ENCODE measurements at regions not wholly inside any gene's neighbourhood (a gene's known extent, or its start where the extent isn't known, plus 50 kb on each side); places are given as distances from the start of the nearest gene placed in this dataset.

GRCh38 chrX:88828011-88828410 is 81.0 kb downstream of the CPXCR1 start:
- TF ChIP-seq CTCF (conservative IDR thresholded peaks at IDR 0.05 in 1 of 2, IDR thresholded peaks at IDR 0.05 in 1 of 2; ENCODE audit: extremely low read depth in 1 of 2, insufficient read depth in 1 of 2, low read depth in 1 of 2, low read length in 2 of 2) = no peak
- TF ChIP-seq EZH2 (IDR thresholded peaks at IDR 0.05; ENCODE audit: borderline replicate concordance, low read length) = no peak

Measured in mammary epithelial cell (primary cell).